Cardiac muscle cell (in vitro differentiated cells and primary cell): ENCODE measurements at regions not wholly inside any gene's neighbourhood (a gene's known extent, or its start where the extent isn't known, plus 50 kb on each side); places are given as distances from the start of the nearest gene placed in this dataset.

Experiments used
- DNase-seq, 2 donors: peaks; one replicate each; pipeline versions ENCODE4 v3.0.0 to v3.0.0-alpha.2; 2010 to 2017; ENCODE audit warnings: low read depth in 1 of 2, low spot score in 1 of 2
- H3K27ac ChIP-seq: fragments of 200-600 bp; sonication (generic); 2 replicates; pipeline ENCODE4 v1.5.1; 2016
- H3K27me3 ChIP-seq: fragments of 200-600 bp; sonication (generic); 2 replicates; pipeline ENCODE4 v1.6.0; 2016; ENCODE audit warnings: control low read depth
- H3K36me3 ChIP-seq: fragments of 200-600 bp; sonication (generic); 2 replicates; pipeline ENCODE4 v1.5.1; 2016; ENCODE audit warnings: control low read depth
- H3K4me1 ChIP-seq: fragments of 200-600 bp; sonication (generic); 2 replicates; pipeline ENCODE4 v1.8.1; 2017; ENCODE audit warnings: low read depth, mild to moderate bottlenecking, mixed run types
- H3K4me3 ChIP-seq: fragments of 200-600 bp; sonication (generic); 2 replicates; pipeline ENCODE4 v1.5.1; 2016; ENCODE audit warnings: mild to moderate bottlenecking
- H3K9me3 ChIP-seq: fragments of 200-600 bp; sonication (generic); 2 replicates; pipeline ENCODE4 v1.5.1; 2017; ENCODE audit warnings: low read depth, mild to moderate bottlenecking, control low read depth
- CTCF ChIP-seq: IDR thresholded peaks from 2 replicates; pipeline ENCODE4 v1.5.1; 2012; ENCODE audit warnings: low read depth, mild to moderate bottlenecking, low read length

- Histone ChIP-seq H3K4me3 (no peak overlapping the region), H3K36me3 (no peaks in the 10 kb centered on the region), H3K4me1 (no peaks in the 10 kb centered on the region), H3K27ac (no peak overlapping the region), H3K27me3 (no peaks in the 10 kb centered on the region), H3K9me3 (no peaks in the 10 kb centered on the region)
- TF ChIP-seq CTCF: no peak
- no peak for DNase-seq
Observed at GRCh38 chr1:30635391-30635975, 87.9 kb downstream of the MATN1 start.

GRCh38 chr1:30634507-30634906 is 88.9 kb downstream of the MATN1 start:
- no peak for DNase-seq
- Histone ChIP-seq H3K4me1 (no peaks in the 10 kb centered on the region), H3K36me3 (no peaks in the 10 kb centered on the region), H3K27ac (no peak overlapping the region), H3K27me3 (peaks cover 1% of the 10 kb centered on the region), H3K4me3 (no peak overlapping the region), H3K9me3 (no peaks in the 10 kb centered on the region)
- TF ChIP-seq CTCF: no peak

GRCh38 chr1:30633294-30633693 is 90.1 kb downstream of the MATN1 start:
- H3K4me1 ChIP-seq: no peaks in the 10 kb centered on the region
- H3K27ac ChIP-seq: no peak overlapping the region
- no peaks in the 10 kb centered on the region for H3K36me3 ChIP-seq
- H3K4me3 ChIP-seq: no peak overlapping the region
- H3K27me3 ChIP-seq: peaks cover 4% of the 10 kb centered on the region
- H3K9me3 ChIP-seq: no peaks in the 10 kb centered on the region
- no peak for DNase-seq
- TF ChIP-seq CTCF: no peak

- H3K4me1 ChIP-seq: no peaks in the 10 kb centered on the region
- H3K27ac ChIP-seq: no peak overlapping the region
- H3K36me3 ChIP-seq: no peaks in the 10 kb centered on the region
- DNase-seq: no peak
- H3K4me3 ChIP-seq: no peak overlapping the region
- H3K9me3 ChIP-seq: no peaks in the 10 kb centered on the region
- no peak for TF ChIP-seq CTCF
- H3K27me3 ChIP-seq: peaks cover 4% of the 10 kb centered on the region
Observed at GRCh38 chr1:30632481-30632880, 90.9 kb downstream of the MATN1 start.

GRCh38 chr1:30631700-30632099 is 91.7 kb downstream of the MATN1 start:
- no peak for TF ChIP-seq CTCF
- no peaks in the 10 kb centered on the region for H3K4me1 ChIP-seq
- H3K36me3 ChIP-seq: no peaks in the 10 kb centered on the region
- no peak overlapping the region for H3K27ac ChIP-seq
- H3K9me3 ChIP-seq: no peaks in the 10 kb centered on the region
- peaks cover 4% of the 10 kb centered on the region for H3K27me3 ChIP-seq
- no peak overlapping the region for H3K4me3 ChIP-seq
- no peak for DNase-seq

GRCh38 chr1:30629501-30629900 is 93.9 kb downstream of the MATN1 start:
- Histone ChIP-seq H3K27me3 (peaks cover 4% of the 10 kb centered on the region), H3K4me1 (no peaks in the 10 kb centered on the region), H3K9me3 (no peaks in the 10 kb centered on the region), H3K27ac (no peak overlapping the region), H3K4me3 (no peak overlapping the region), H3K36me3 (no peaks in the 10 kb centered on the region)
- DNase-seq: no peak
- no peak for TF ChIP-seq CTCF
